Endothelial cell of umbilical vein (primary cell): ENCODE measurements at regions not wholly inside any gene's neighbourhood (a gene's known extent, or its start where the extent isn't known, plus 50 kb on each side); places are given as distances from the start of the nearest gene placed in this dataset.

Source experiments
- BruUV-seq: library from RNA; stranded (reverse); fragments of 400-500 nt; replicated peaks from 2 replicates; lab custom pipeline; 2021; lab: Mats Ljungman, UMichigan
- CTCF ChIA-PET: fragments of 300-600, 350-600 bp; sonication (Branson Sonifier 250); formaldehyde crosslinking; loops from one replicate; lab custom pipeline; 2021; ENCODE audit warnings: antibody characterized with exemption, inconsistent platforms; lab: Charles Lee
- POLR2A ChIA-PET: fragments of 300-600, 350-600 bp; sonication (Branson Sonifier 250); formaldehyde crosslinking; loops from one replicate; lab custom pipeline; 2021; ENCODE audit warnings: antibody characterized with exemption, inconsistent platforms; lab: Charles Lee
- DNase-seq: peaks from one replicate; pipeline ENCODE4 v3.0.0-alpha.2; 2011; ENCODE audit warnings: low read depth, low spot score
- FAIRE-seq: peaks from 2 replicates; lab custom pipeline; 2011; peaks lifted over from hg19 to GRCh38; lab: Jason Lieb, UNC
- H2AFZ ChIP-seq: 2 replicates; pipeline ENCODE4 v1.6.0; 2012; ENCODE audit warnings: low read depth, low read length, control low read depth, inconsistent platforms
- H3K27ac ChIP-seq: 2 replicates; pipeline ENCODE4 v1.5.1; 2011; ENCODE audit warnings: low read depth, mild to moderate bottlenecking, control low read depth, low read length, moderate library complexity; ENCODE audit not compliant: insufficient read depth
- H3K27me3 ChIP-seq, 2 experiments: 2 replicates each; pipeline versions ENCODE4 v1.6.0 to v1.6.1; 2011; ENCODE audit warnings: low read length in 2 of 2, mixed read lengths in 1 of 2; ENCODE audit not compliant: control insufficient read depth in 2 of 2, insufficient read depth in 2 of 2
- H3K36me3 ChIP-seq, 2 experiments: 2 replicates in 1 of 2; 3 replicates in 1 of 2; pipeline ENCODE4 v1.5.1; 2011; ENCODE audit warnings: low read length in 2 of 2, mild to moderate bottlenecking in 1 of 2, moderate library complexity in 1 of 2; ENCODE audit not compliant: control insufficient read depth in 2 of 2, insufficient read depth in 2 of 2; ENCODE audit errors: extremely low read depth in 1 of 2
- H3K4me1 ChIP-seq: 3 replicates; pipeline ENCODE4 v1.5.1; 2011; ENCODE audit warnings: mild to moderate bottlenecking, low read length; ENCODE audit not compliant: control insufficient read depth, insufficient read depth; ENCODE audit errors: extremely low read depth
- H3K4me2 ChIP-seq: 2 replicates; pipeline ENCODE4 v1.6.1; 2011; ENCODE audit warnings: low read length, control low read depth, mixed read lengths; ENCODE audit not compliant: insufficient read depth
- H3K4me3 ChIP-seq, 3 experiments: fragments of 200-600 bp in 1 of 3; sonication (generic), shearing (Covaris generic) in 1 of 3; replicated peaks in 1 of 3; 2 replicates each; pipeline ENCODE4 v1.5.1; 2011 to 2016; ENCODE audit warnings: control low read depth in 3 of 3, low read length in 3 of 3, mild to moderate bottlenecking in 2 of 3, inconsistent platforms in 1 of 3, low read depth in 1 of 3, moderate library complexity in 1 of 3; ENCODE audit not compliant: insufficient read depth in 1 of 3
- H3K79me2 ChIP-seq: 2 replicates; pipeline ENCODE4 v1.6.0; 2012; ENCODE audit warnings: low read length, inconsistent platforms; ENCODE audit not compliant: control insufficient read depth, insufficient read depth
- H3K9ac ChIP-seq: replicated peaks from 2 replicates; pipeline ENCODE3; 2011; ENCODE audit warnings: low read length, control low read depth; ENCODE audit not compliant: insufficient read depth; ENCODE audit errors: extremely low read depth
- H3K9me1 ChIP-seq: replicated peaks from 3 replicates; pipeline ENCODE4 v1.6.0; 2011; ENCODE audit warnings: mild to moderate bottlenecking, low read length; ENCODE audit not compliant: control insufficient read depth, insufficient read depth; ENCODE audit errors: extremely low read depth
- H3K9me3 ChIP-seq: replicated peaks from 2 replicates; pipeline ENCODE4 v1.5.1; 2012; ENCODE audit warnings: low read length, inconsistent platforms; ENCODE audit not compliant: control insufficient read depth, insufficient read depth
- H4K20me1 ChIP-seq: replicated peaks from 2 replicates; pipeline ENCODE3; 2011; ENCODE audit warnings: mild to moderate bottlenecking, low read length; ENCODE audit not compliant: control insufficient read depth, insufficient read depth; ENCODE audit errors: extremely low read depth
- CTCF ChIP-seq, 2 donors: IDR thresholded peaks; 1 replicate in 1 of 2; 2 replicates in 1 of 2; pipeline ENCODE4 v1.5.1; 2011; ENCODE audit warnings: low read length in 2 of 2, mild to moderate bottlenecking in 2 of 2, moderate library complexity in 2 of 2, control low read depth in 1 of 2, inconsistent platforms in 1 of 2, low read depth in 1 of 2; ENCODE audit not compliant: insufficient read depth in 1 of 2; ENCODE audit errors: extremely low read depth in 1 of 2
- EZH2 ChIP-seq: IDR thresholded peaks from 2 replicates; pipeline ENCODE4 v1.6.1; 2012; ENCODE audit warnings: borderline replicate concordance, low read depth, mild to moderate bottlenecking, moderate library complexity, low read length, inconsistent platforms; ENCODE audit not compliant: severe bottlenecking
- FOS ChIP-seq: IDR thresholded peaks from 2 replicates; pipeline ENCODE4 v1.6.1; 2011; ENCODE audit warnings: mild to moderate bottlenecking, low read length, moderate library complexity, borderline replicate concordance; ENCODE audit not compliant: insufficient read depth
- GATA2 ChIP-seq: IDR thresholded peaks from 2 replicates; pipeline ENCODE4 v1.7.0; 2011; ENCODE audit warnings: low read depth, mild to moderate bottlenecking, moderate library complexity, mixed read lengths, low read length; ENCODE audit not compliant: insufficient read length, insufficient read depth
- JUN ChIP-seq: IDR thresholded peaks from 2 replicates; pipeline ENCODE4 v1.6.1; 2011; ENCODE audit warnings: borderline replicate concordance, low read depth; ENCODE audit not compliant: insufficient read length, insufficient read depth
- MAX ChIP-seq: IDR thresholded peaks from 2 replicates; pipeline ENCODE4 v1.6.1; 2011; ENCODE audit not compliant: insufficient read depth, insufficient read length
- MYC ChIP-seq: IDR thresholded peaks from one replicate; pipeline ENCODE4 v1.6.1; 2011; ENCODE audit warnings: mild to moderate bottlenecking, low read depth, low read length
- POLR2A ChIP-seq: IDR thresholded peaks from 2 replicates; pipeline ENCODE4 v1.6.1; 2012; ENCODE audit warnings: low read depth, mild to moderate bottlenecking, control low read depth, low read length
- POLR2AphosphoS5 ChIP-seq: IDR thresholded peaks from 2 replicates; pipeline ENCODE4 v1.6.1; 2012; ENCODE audit warnings: low read depth, mild to moderate bottlenecking, control low read depth, low read length, moderate library complexity; ENCODE audit not compliant: insufficient read depth
- dilution Hi-C: fragments of 300-500 bp; cut with MboI; formaldehyde crosslinking; loops from one replicate; pipeline ENCODE4 v1.15.0; 2019; ENCODE audit warnings: low sequenced_read_pairs; ENCODE audit not compliant: extremely low pct_ligation_motif_present
- intact Hi-C: fragments of 100-400 bp; cut with micrococcal nuclease; formaldehyde crosslinking; loops from one replicate; pipeline ENCODE4 v1.10.0; 2022

GRCh38 chr6:2547355-2547754, 203.4 kb downstream of the MYLK4 start:
- no peak for FAIRE-seq

More at GRCh38 chr6:2547355-2547754, 203.4 kb downstream of the MYLK4 start:
- TF ChIP-seq MYC (no peak), MAX (no peak), POLR2A (no peak), FOS (no peak), POLR2AphosphoS5 (no peak), GATA2 (no peak), EZH2 (no peak), CTCF (IDR thresholded peaks at IDR 0.05; ENCODE audit: extremely low read depth in 1 of 2, insufficient read depth in 1 of 2, low read depth in 1 of 2, low read length in 2 of 2) (no peak), JUN (no peak)
- Histone ChIP-seq H3K79me2 (no peaks in the 10 kb centered on the region), H3K9me1 (no peaks in the 10 kb centered on the region), H3K27ac (no peak overlapping the region), H3K27me3 (peaks cover 0 to 2% of the 10 kb centered on the region in 2 experiments), H3K4me3 (no peak overlapping the region), H3K9ac (no peak overlapping the region), H2AFZ (no peak overlapping the region), H4K20me1 (no peaks in the 10 kb centered on the region), H3K36me3 (no peaks in the 10 kb centered on the region), H3K4me2 (no peak overlapping the region), H3K9me3 (no peaks in the 10 kb centered on the region), H3K4me1 (no peaks in the 10 kb centered on the region)
- ChIA-PET POLR2A (no interaction called here), CTCF (no interaction called here)
- dilution Hi-C loops, result no loop called here
- no peak for DNase-seq
- no TSS peak for BruUV-seq
- intact Hi-C loops, result no loop called here
